Keratinocyte (primary cell): ENCODE measurements at regions not wholly inside any gene's neighbourhood (a gene's known extent, or its start where the extent isn't known, plus 50 kb on each side); places are given as distances from the start of the nearest gene placed in this dataset.

Source experiments
- DNase-seq: peaks from one replicate; pipeline ENCODE4 v3.0.0-alpha.2; 2011; ENCODE audit warnings: low read depth, missing footprints, low spot score
- FAIRE-seq: peaks from 2 replicates; lab custom pipeline; 2011; peaks lifted over from hg19 to GRCh38; lab: Jason Lieb, UNC
- H2AFZ ChIP-seq: 2 replicates; pipeline ENCODE4 v1.6.0; 2012; ENCODE audit warnings: low read length, control low read depth, inconsistent platforms; ENCODE audit not compliant: control insufficient read depth
- H3K27ac ChIP-seq: 2 replicates; pipeline ENCODE4 v1.5.1; 2011; ENCODE audit warnings: low read length; ENCODE audit not compliant: control insufficient read depth, insufficient read depth
- H3K27me3 ChIP-seq: 3 replicates; pipeline ENCODE4 v1.6.0; 2011; ENCODE audit warnings: low read length; ENCODE audit not compliant: control insufficient read depth, insufficient read depth; ENCODE audit errors: extremely low read depth
- H3K36me3 ChIP-seq, 2 experiments: 2 replicates in 1 of 2; 3 replicates in 1 of 2; pipeline ENCODE4 v1.5.1; 2011; ENCODE audit warnings: low read length in 2 of 2, mild to moderate bottlenecking in 1 of 2; ENCODE audit not compliant: control insufficient read depth in 2 of 2, insufficient read depth in 2 of 2; ENCODE audit errors: extremely low read depth in 1 of 2
- H3K4me1 ChIP-seq: 3 replicates; pipeline ENCODE4 v1.5.1; 2011; ENCODE audit warnings: low read length; ENCODE audit not compliant: control insufficient read depth, insufficient read depth; ENCODE audit errors: extremely low read depth
- H3K4me2 ChIP-seq: 3 replicates; pipeline ENCODE4 v1.6.0; 2011; ENCODE audit warnings: low read depth, low read length; ENCODE audit not compliant: control insufficient read depth, insufficient read depth; ENCODE audit errors: extremely low read depth
- H3K4me3 ChIP-seq, 3 experiments: fragments of 200-600 bp in 1 of 3; sonication (generic) in 1 of 3; 2 replicates in 2 of 3; 3 replicates in 1 of 3; pipeline ENCODE4 v1.5.1; 2011 to 2016; ENCODE audit warnings: low read length in 3 of 3, mild to moderate bottlenecking in 3 of 3, control low read depth in 2 of 3, inconsistent platforms in 1 of 3, low read depth in 1 of 3, mixed read lengths in 1 of 3, mixed run types in 1 of 3, moderate library complexity in 1 of 3; ENCODE audit not compliant: control insufficient read depth in 2 of 3, insufficient read depth in 2 of 3; ENCODE audit errors: extremely low read depth in 1 of 3
- H3K79me2 ChIP-seq: 2 replicates; pipeline ENCODE4 v1.6.0; 2012; ENCODE audit warnings: low read length; ENCODE audit not compliant: control insufficient read depth, insufficient read depth
- H3K9ac ChIP-seq: 3 replicates; pipeline ENCODE4 v1.6.0; 2011; ENCODE audit warnings: low read length; ENCODE audit not compliant: control insufficient read depth, insufficient read depth; ENCODE audit errors: extremely low read depth
- H3K9me1 ChIP-seq: 3 replicates; pipeline ENCODE4 v1.6.0; 2011; ENCODE audit warnings: low read length; ENCODE audit not compliant: control insufficient read depth, insufficient read depth; ENCODE audit errors: extremely low read depth
- H3K9me3 ChIP-seq: 2 replicates; pipeline ENCODE4 v1.5.1; 2012; ENCODE audit warnings: low read depth, low read length; ENCODE audit not compliant: control insufficient read depth
- H4K20me1 ChIP-seq: 3 replicates; pipeline ENCODE4 v1.6.0; 2011; ENCODE audit warnings: low read length; ENCODE audit not compliant: control insufficient read depth, insufficient read depth; ENCODE audit errors: extremely low read depth
- EZH2 ChIP-seq: IDR thresholded peaks from one replicate; pipeline ENCODE4 v1.6.1; 2012; ENCODE audit warnings: inconsistent platforms, mild to moderate bottlenecking, low read length, moderate library complexity
- dilution Hi-C: fragments of 300-500 bp; cut with MboI; formaldehyde crosslinking; loops from one replicate; pipeline ENCODE4 v1.7.0; 2020; ENCODE audit warnings: low sequenced_read_pairs; ENCODE audit not compliant: extremely low pct_ligation_motif_present
- TF ChIP-seq, protein P1 (sequence below), 3 experiments: IDR thresholded peaks in 1 of 3; conservative IDR thresholded peaks in 1 of 3; optimal IDR thresholded peaks in 1 of 3; 2 replicates in 2 of 3; 3 replicates in 1 of 3; pipeline versions ENCODE3 to v1.5.1; 2011; ENCODE audit warnings: low read length in 3 of 3, mild to moderate bottlenecking in 3 of 3, moderate library complexity in 2 of 3, control low read depth in 1 of 3, inconsistent platforms in 1 of 3; ENCODE audit not compliant: insufficient read depth in 2 of 3; ENCODE audit errors: extremely low read depth in 1 of 3

DNA sequence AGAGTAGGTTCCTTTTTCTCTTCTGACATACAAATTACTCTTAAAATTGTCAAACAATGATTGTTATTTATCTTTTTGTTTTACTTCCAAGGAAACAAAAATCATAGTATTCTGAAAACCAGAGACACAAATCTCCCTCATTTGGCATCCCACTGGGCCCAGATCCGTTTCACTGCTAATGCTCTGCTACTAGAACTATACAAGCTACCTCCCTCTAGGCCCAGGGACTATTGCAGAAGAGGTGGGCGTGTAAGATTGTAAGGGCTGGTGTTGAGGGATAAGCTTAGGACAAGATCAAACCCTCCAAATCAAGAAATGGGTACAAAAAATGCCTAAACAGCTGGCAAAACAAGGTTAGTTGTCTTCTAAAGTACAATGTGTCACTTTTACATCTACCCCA is 928.9 kb upstream of the CDH10 start:
- Histone ChIP-seq H3K4me3 (no peak overlapping the region), H3K9ac (no peak overlapping the region), H4K20me1 (no peaks in the 10 kb centered on the region), H3K36me3 (no peaks in the 10 kb centered on the region), H3K4me2 (no peak overlapping the region), H3K27me3 (no peaks in the 10 kb centered on the region), H3K79me2 (no peaks in the 10 kb centered on the region), H3K9me3 (peaks cover 2% of the 10 kb centered on the region), H3K27ac (no peak overlapping the region), H2AFZ (no peak overlapping the region), H3K4me1 (no peaks in the 10 kb centered on the region), H3K9me1 (no peaks in the 10 kb centered on the region)
- dilution Hi-C loops = no loop called here
- FAIRE-seq (no peak), DNase-seq (no peak)
- TF ChIP-seq EZH2 = no peak
- TF ChIP-seq, protein P1, sequence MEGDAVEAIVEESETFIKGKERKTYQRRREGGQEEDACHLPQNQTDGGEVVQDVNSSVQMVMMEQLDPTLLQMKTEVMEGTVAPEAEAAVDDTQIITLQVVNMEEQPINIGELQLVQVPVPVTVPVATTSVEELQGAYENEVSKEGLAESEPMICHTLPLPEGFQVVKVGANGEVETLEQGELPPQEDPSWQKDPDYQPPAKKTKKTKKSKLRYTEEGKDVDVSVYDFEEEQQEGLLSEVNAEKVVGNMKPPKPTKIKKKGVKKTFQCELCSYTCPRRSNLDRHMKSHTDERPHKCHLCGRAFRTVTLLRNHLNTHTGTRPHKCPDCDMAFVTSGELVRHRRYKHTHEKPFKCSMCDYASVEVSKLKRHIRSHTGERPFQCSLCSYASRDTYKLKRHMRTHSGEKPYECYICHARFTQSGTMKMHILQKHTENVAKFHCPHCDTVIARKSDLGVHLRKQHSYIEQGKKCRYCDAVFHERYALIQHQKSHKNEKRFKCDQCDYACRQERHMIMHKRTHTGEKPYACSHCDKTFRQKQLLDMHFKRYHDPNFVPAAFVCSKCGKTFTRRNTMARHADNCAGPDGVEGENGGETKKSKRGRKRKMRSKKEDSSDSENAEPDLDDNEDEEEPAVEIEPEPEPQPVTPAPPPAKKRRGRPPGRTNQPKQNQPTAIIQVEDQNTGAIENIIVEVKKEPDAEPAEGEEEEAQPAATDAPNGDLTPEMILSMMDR (optimal IDR thresholded peaks at IDR 0.05 in 1 of 3, IDR thresholded peaks at IDR 0.05 in 1 of 3, conservative IDR thresholded peaks at IDR 0.05 in 1 of 3; ENCODE audit: extremely low read depth in 1 of 3, insufficient read depth in 2 of 3, low read length in 3 of 3) = no peak

DNA sequence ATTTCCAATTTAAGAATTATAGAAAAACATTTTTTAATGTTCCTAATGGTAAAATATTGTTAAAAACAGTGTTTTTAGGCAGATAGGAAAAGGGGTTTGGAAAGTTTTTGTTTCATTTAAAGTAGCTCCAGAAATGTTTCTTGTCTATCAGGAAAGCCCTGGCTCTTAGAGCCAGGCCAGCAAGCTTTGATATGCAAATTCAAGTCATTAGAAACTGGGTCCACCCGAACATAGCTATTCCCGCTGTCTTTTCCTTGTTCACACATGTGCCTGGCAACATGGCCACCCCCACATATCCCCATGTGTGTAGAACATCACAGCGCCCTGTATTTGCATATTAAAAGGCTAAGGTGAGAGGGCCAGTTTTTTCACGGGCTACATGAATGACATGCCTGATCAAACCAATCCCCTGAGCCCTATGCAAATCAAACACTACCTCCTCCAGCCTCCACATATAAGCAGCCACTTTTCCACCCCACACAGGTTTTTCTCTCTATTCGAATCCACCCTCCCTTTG is 925.3 kb upstream of the CDH10 start:
- peaks cover 2% of the 10 kb centered on the region for H3K9me3 ChIP-seq
- no peak overlapping the region for H2AFZ ChIP-seq
- DNase-seq (no peak), FAIRE-seq (no peak)
- no peaks in the 10 kb centered on the region for H4K20me1 ChIP-seq
- H3K9ac ChIP-seq = no peak overlapping the region
- H3K36me3 ChIP-seq = no peaks in the 10 kb centered on the region
- dilution Hi-C loops = no loop called here
- no peaks in the 10 kb centered on the region for H3K4me1 ChIP-seq
- H3K27me3 ChIP-seq = no peaks in the 10 kb centered on the region
- H3K27ac ChIP-seq = no peak overlapping the region
- no peaks in the 10 kb centered on the region for H3K79me2 ChIP-seq
- no peak overlapping the region for H3K4me2 ChIP-seq
- no peak overlapping the region for H3K4me3 ChIP-seq
- no peak for TF ChIP-seq EZH2
- TF ChIP-seq, protein P1 (optimal IDR thresholded peaks at IDR 0.05 in 1 of 3, IDR thresholded peaks at IDR 0.05 in 1 of 3, conservative IDR thresholded peaks at IDR 0.05 in 1 of 3; ENCODE audit: extremely low read depth in 1 of 3, insufficient read depth in 2 of 3, low read length in 3 of 3) = no peak
- H3K9me1 ChIP-seq = no peaks in the 10 kb centered on the region
